Neural progenitor cell (in vitro differentiated cells): ENCODE measurements at regions not wholly inside any gene's neighbourhood (a gene's known extent, or its start where the extent isn't known, plus 50 kb on each side); places are given as distances from the start of the nearest gene placed in this dataset.

Experiments
- DNase-seq: peaks from one replicate; pipeline ENCODE4 v3.0.0-alpha.2; 2016; ENCODE audit warnings: low spot score
- H2AFZ ChIP-seq: fragments of 200-600 bp; sonication (generic); replicated peaks from 2 replicates; pipeline ENCODE4 v1.6.1; 2016; ENCODE audit warnings: antibody characterized with exemption
- H3F3A ChIP-seq: fragments of 200-600 bp; sonication (generic); 2 replicates; pipeline ENCODE4 v1.6.1; 2016; ENCODE audit warnings: antibody characterized with exemption, low read depth
- H3K27ac ChIP-seq: fragments of 200-600 bp; sonication (generic); 2 replicates; pipeline ENCODE4 v1.5.1; 2016; ENCODE audit warnings: mild to moderate bottlenecking
- H3K27me3 ChIP-seq: fragments of 200-600 bp; sonication (generic); 2 replicates; pipeline ENCODE4 v1.6.1; 2016; ENCODE audit warnings: mild to moderate bottlenecking, moderate library complexity
- H3K36me3 ChIP-seq: fragments of 200-600 bp; sonication (generic); 2 replicates; pipeline ENCODE4 v1.5.1; 2016
- H3K4me1 ChIP-seq: fragments of 200-600 bp; sonication (generic); 2 replicates; pipeline ENCODE4 v1.6.1; 2016; ENCODE audit warnings: mixed run types
- H3K4me2 ChIP-seq: fragments of 200-600 bp; sonication (generic); 2 replicates; pipeline ENCODE4 v1.6.1; 2016
- H3K4me3 ChIP-seq: fragments of 200-600 bp; sonication (generic); 2 replicates; pipeline ENCODE4 v1.5.1; 2016
- H3K79me2 ChIP-seq: fragments of 200-600 bp; sonication (generic); 2 replicates; pipeline ENCODE4 v1.6.1; 2016; ENCODE audit warnings: low read depth
- H3K9ac ChIP-seq: fragments of 200-600 bp; sonication (generic); 2 replicates; pipeline ENCODE4 v1.6.1; 2016
- H3K9me3 ChIP-seq: fragments of 200-600 bp; sonication (generic); 2 replicates; pipeline ENCODE4 v1.5.1; 2016; ENCODE audit warnings: low read depth
- H4K20me1 ChIP-seq: fragments of 200-600 bp; sonication (generic); 2 replicates; pipeline ENCODE4 v1.6.1; 2016; ENCODE audit warnings: low read depth
- H3K27ac Mint-ChIP-seq: 3 replicates; pipeline ENCODE4 v1.8.0; 2021; ENCODE audit warnings: mixed read lengths
- H3K27me3 Mint-ChIP-seq: 2 replicates; pipeline ENCODE4 v1.8.0; 2022; ENCODE audit warnings: low read depth, mild to moderate bottlenecking, inconsistent platforms, moderate library complexity, mixed read lengths; ENCODE audit not compliant: insufficient read depth
- H3K36me3 Mint-ChIP-seq: 3 replicates; pipeline ENCODE4 v1.8.0; 2021; ENCODE audit warnings: mixed read lengths
- H3K4me1 Mint-ChIP-seq: 3 replicates; pipeline ENCODE4 v1.8.0; 2021; ENCODE audit warnings: mixed read lengths
- H3K4me3 Mint-ChIP-seq: 3 replicates; pipeline ENCODE4 v1.8.0; 2021; ENCODE audit warnings: mild to moderate bottlenecking, moderate library complexity, mixed read lengths
- H3K9me3 Mint-ChIP-seq: 3 replicates; pipeline ENCODE4 v1.8.0; 2020; ENCODE audit warnings: mixed read lengths
- EZH2 ChIP-seq: fragments of 200-600 bp; sonication (generic); IDR thresholded peaks from 2 replicates; pipeline ENCODE4 v1.6.1; 2017; ENCODE audit warnings: antibody characterized with exemption, mild to moderate bottlenecking, moderate library complexity
- EZH2phosphoT487 ChIP-seq: fragments of 200-600 bp; sonication (generic); IDR thresholded peaks from 2 replicates; pipeline ENCODE4 v1.6.1; 2017; ENCODE audit warnings: antibody characterized with exemption
- TF ChIP-seq, protein P1 (sequence below): fragments of 200-600 bp; sonication (generic); IDR thresholded peaks from 2 replicates; pipeline ENCODE4 v1.5.1; 2017; ENCODE audit warnings: antibody characterized with exemption, mild to moderate bottlenecking

DNA sequence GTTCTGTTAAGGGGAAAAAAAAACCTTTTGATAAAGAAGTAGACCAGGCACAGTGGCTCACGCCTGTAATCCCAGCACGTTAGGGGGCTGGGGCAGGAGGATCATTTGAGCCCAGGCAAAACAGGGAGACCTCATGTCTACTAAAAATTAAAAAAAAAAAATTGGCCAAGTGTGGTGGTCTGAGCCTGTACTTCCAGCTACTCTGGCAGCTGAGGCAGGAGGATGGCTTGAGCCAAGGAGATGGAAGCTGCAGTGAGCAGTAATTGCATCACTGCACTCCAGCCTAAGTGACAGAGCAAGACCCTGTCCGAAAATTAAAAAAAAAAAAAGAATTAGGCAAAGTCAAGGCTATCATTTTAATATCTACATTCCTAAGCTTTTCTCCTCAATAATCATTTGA is 124.8 kb upstream of the CPM start:
- Mint-ChIP-seq H3K4me3 (no peak overlapping the region), H3K4me1 (peaks cover 10% of the 10 kb centered on the region), H3K9me3 (no peaks in the 10 kb centered on the region), H3K27ac (no peak overlapping the region), H3K36me3 (no peaks in the 10 kb centered on the region), H3K27me3 (peaks cover 2% of the 10 kb centered on the region)
- TF ChIP-seq, protein P1, sequence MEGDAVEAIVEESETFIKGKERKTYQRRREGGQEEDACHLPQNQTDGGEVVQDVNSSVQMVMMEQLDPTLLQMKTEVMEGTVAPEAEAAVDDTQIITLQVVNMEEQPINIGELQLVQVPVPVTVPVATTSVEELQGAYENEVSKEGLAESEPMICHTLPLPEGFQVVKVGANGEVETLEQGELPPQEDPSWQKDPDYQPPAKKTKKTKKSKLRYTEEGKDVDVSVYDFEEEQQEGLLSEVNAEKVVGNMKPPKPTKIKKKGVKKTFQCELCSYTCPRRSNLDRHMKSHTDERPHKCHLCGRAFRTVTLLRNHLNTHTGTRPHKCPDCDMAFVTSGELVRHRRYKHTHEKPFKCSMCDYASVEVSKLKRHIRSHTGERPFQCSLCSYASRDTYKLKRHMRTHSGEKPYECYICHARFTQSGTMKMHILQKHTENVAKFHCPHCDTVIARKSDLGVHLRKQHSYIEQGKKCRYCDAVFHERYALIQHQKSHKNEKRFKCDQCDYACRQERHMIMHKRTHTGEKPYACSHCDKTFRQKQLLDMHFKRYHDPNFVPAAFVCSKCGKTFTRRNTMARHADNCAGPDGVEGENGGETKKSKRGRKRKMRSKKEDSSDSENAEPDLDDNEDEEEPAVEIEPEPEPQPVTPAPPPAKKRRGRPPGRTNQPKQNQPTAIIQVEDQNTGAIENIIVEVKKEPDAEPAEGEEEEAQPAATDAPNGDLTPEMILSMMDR = no peak
- TF ChIP-seq EZH2phosphoT487 (no peak), EZH2 (no peak)
- Histone ChIP-seq H3K27me3 (no peaks in the 10 kb centered on the region), H3K4me2 (no peak overlapping the region), H3K9ac (no peak overlapping the region), H2AFZ (no peak overlapping the region), H3K27ac (no peak overlapping the region), H4K20me1 (no peaks in the 10 kb centered on the region), H3K4me3 (no peak overlapping the region), H3K4me1 (peaks cover 3% of the 10 kb centered on the region), H3K79me2 (no peaks in the 10 kb centered on the region), H3K9me3 (no peaks in the 10 kb centered on the region), H3K36me3 (no peaks in the 10 kb centered on the region), H3F3A (no peaks in the 10 kb centered on the region)
- DNase-seq = no peak

DNA sequence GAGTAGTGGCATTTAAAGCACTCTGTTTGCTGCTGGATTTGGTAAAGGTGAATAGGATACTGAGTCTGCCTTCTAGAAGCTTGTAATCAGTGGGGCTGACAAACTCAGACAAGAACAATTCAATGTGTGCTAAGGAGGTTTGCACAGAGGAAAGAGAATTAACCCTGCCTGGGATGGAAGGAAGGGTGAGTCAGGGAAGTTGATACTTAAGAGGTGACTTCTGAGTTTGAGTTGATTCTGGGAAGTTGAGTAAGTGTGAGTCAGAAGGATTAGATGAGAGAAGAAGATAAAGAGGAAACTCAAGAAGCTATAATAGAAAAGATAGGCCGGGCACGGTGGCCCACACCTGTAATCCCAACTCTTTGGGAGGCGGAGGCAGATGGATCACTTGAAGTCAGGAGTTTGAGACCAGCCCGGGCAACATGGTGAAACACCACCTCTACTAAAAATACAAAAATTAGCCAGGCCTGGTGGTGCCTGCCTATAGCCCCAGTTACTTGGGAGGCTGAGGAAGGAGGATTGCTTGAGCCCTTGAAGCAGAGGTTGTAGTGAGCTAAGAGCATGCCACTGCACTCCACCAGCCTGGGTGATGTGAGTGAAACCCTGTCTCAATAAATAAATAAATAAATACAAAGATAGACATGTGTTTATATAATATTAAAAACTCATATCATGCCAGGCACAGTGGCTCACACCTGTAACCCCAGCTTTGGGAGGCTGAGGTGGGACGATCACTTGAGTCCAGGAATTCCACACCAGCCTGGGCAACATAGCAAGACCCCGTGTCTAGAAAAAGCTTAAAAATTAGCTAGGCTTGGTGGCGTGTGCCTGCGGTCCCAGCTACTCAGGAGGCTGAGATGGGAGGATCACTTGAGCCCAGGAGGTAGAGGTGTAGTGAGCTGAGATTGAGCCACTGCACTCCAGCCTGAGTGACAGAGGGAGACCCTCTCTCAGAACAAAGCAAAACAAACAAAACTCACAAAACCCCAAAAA is 126.8 kb upstream of the CPM start:
- H2AFZ ChIP-seq = no peak overlapping the region
- Mint-ChIP-seq H3K27me3 (peaks cover 2% of the 10 kb centered on the region), H3K36me3 (no peaks in the 10 kb centered on the region), H3K9me3 (no peaks in the 10 kb centered on the region), H3K4me3 (no peak overlapping the region), H3K27ac (no peak overlapping the region), H3K4me1 (no peaks in the 10 kb centered on the region)
- no peaks in the 10 kb centered on the region for H3K79me2 ChIP-seq
- H3K9ac ChIP-seq = no peak overlapping the region
- H4K20me1 ChIP-seq = no peaks in the 10 kb centered on the region
- H3K4me2 ChIP-seq = no peak overlapping the region
- peaks cover 8% of the 10 kb centered on the region for H3K4me1 ChIP-seq
- H3F3A ChIP-seq = no peaks in the 10 kb centered on the region
- no peaks in the 10 kb centered on the region for H3K27me3 ChIP-seq
- TF ChIP-seq EZH2 = no peak
- no peak for TF ChIP-seq EZH2phosphoT487
- TF ChIP-seq, protein P1 = no peak
- H3K36me3 ChIP-seq = no peaks in the 10 kb centered on the region
- H3K27ac ChIP-seq = no peak overlapping the region
- DNase-seq = no peak
- H3K9me3 ChIP-seq = no peaks in the 10 kb centered on the region
- H3K4me3 ChIP-seq = no peak overlapping the region

DNA sequence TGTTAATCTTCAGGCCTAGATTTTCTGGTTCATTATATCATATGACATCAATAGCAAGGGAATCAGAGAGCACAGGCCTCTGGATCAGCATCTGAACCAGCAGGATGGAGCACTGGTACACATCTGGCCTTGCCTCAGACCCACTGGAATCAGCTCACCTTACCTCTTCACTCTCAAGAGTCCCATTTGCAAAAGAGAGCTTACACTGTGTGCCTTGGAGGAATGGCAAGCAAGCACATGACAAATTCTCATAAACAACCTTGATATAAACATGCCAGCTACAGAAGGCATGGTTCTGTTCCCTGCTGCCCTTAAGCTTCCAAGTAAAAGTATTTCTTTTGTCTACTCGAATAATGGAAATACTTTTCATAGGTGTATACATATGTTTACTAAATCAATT is 128.6 kb upstream of the CPM start:
- Histone ChIP-seq H2AFZ (no peak overlapping the region), H4K20me1 (no peaks in the 10 kb centered on the region), H3K9me3 (no peaks in the 10 kb centered on the region), H3K79me2 (no peaks in the 10 kb centered on the region), H3K4me3 (no peak overlapping the region), H3K36me3 (no peaks in the 10 kb centered on the region), H3K4me1 (peaks cover 16% of the 10 kb centered on the region), H3K27ac (no peak overlapping the region), H3K27me3 (no peaks in the 10 kb centered on the region), H3K9ac (no peak overlapping the region), H3F3A (no peaks in the 10 kb centered on the region), H3K4me2 (no peak overlapping the region)
- H3K27ac Mint-ChIP-seq = no peak overlapping the region
- no peaks in the 10 kb centered on the region for H3K9me3 Mint-ChIP-seq
- DNase-seq = no peak
- H3K36me3 Mint-ChIP-seq = no peaks in the 10 kb centered on the region
- H3K4me1 Mint-ChIP-seq = peaks cover 8% of the 10 kb centered on the region
- H3K27me3 Mint-ChIP-seq = no peaks in the 10 kb centered on the region
- TF ChIP-seq, protein P1 = no peak
- TF ChIP-seq EZH2 (no peak), EZH2phosphoT487 (no peak)
- no peak overlapping the region for H3K4me3 Mint-ChIP-seq
